NB4 (cell line): ENCODE measurements at regions not wholly inside any gene's neighbourhood (a gene's known extent, or its start where the extent isn't known, plus 50 kb on each side); places are given as distances from the start of the nearest gene placed in this dataset.

Experiments used
- CTCF ChIP-seq: IDR thresholded peaks from one replicate; pipeline ENCODE4 v1.5.1; 2012; ENCODE audit warnings: low read depth, low read length
- MAX ChIP-seq: IDR thresholded peaks from 2 replicates; pipeline ENCODE4 v1.6.1; 2011; ENCODE audit warnings: low read depth, low read length
- MYC ChIP-seq: IDR thresholded peaks from 2 replicates; pipeline ENCODE4 v1.6.1; 2011; ENCODE audit warnings: low read depth, low read length
- POLR2A ChIP-seq: IDR thresholded peaks from 2 replicates; pipeline ENCODE4 v1.6.1; 2011; ENCODE audit warnings: mild to moderate bottlenecking; ENCODE audit not compliant: insufficient read length; ENCODE audit errors: extremely low read depth

GRCh38 chr10:124150189-124150806 lies 56.9 kb upstream of the CHST15 start:
- TF ChIP-seq POLR2A: no peak
- no peak for TF ChIP-seq CTCF
- TF ChIP-seq MAX: no peak
- TF ChIP-seq MYC: no peak
